WI38 (cell line): ENCODE measurements at regions not wholly inside any gene's neighbourhood (a gene's known extent, or its start where the extent isn't known, plus 50 kb on each side); places are given as distances from the start of the nearest gene placed in this dataset.
"Not testable (repeated sequence)": the region's sequence is repeated elsewhere in the genome, so short reads cannot be mapped to it uniquely, and the experiment has no call there.

ENCODE experiments used
- H3K4me3 ChIP-seq: 2 replicates; pipeline ENCODE4 v1.5.1; 2011; ENCODE audit warnings: low read depth, mild to moderate bottlenecking, control low read depth, low read length
- CTCF ChIP-seq: IDR thresholded peaks from 2 replicates; pipeline ENCODE4 v1.5.1; 2012; ENCODE audit warnings: low read depth, mild to moderate bottlenecking, control low read depth, low read length

- no peak overlapping the region for H3K4me3 ChIP-seq
- TF ChIP-seq CTCF, result no peak
Measured at GRCh38 chr2:39871291-39871761, 92.3 kb upstream of the THUMPD2 start.

GRCh38 chr2:39870871-39871270, 91.8 kb upstream of the THUMPD2 start:
- TF ChIP-seq CTCF, result no peak
- no peak overlapping the region for H3K4me3 ChIP-seq

GRCh38 chr2:39867268-39867667, 88.2 kb upstream of the THUMPD2 start:
- no peak for TF ChIP-seq CTCF
- no peak overlapping the region for H3K4me3 ChIP-seq

GRCh38 chr2:39865751-39866150, 86.7 kb upstream of the THUMPD2 start:
- no peak overlapping the region for H3K4me3 ChIP-seq
- TF ChIP-seq CTCF, result no peak

- H3K4me3 ChIP-seq, result not testable (repeated sequence)
Measured at GRCh38 chr2:39863672-39864071, 84.6 kb upstream of the THUMPD2 start.

GRCh38 chr2:39860538-39860937, 81.5 kb upstream of the THUMPD2 start:
- TF ChIP-seq CTCF, result no peak
- no peak overlapping the region for H3K4me3 ChIP-seq

GRCh38 chr2:39858677-39859076, 79.6 kb upstream of the THUMPD2 start:
- no peak for TF ChIP-seq CTCF
- no peak overlapping the region for H3K4me3 ChIP-seq

GRCh38 chr2:39855856-39856255, 76.8 kb upstream of the THUMPD2 start:
- TF ChIP-seq CTCF, result no peak
- no peak overlapping the region for H3K4me3 ChIP-seq
